Left lung (tissue), 4 donors: ENCODE measurements at regions not wholly inside any gene's neighbourhood (a gene's known extent, or its start where the extent isn't known, plus 50 kb on each side); places are given as distances from the start of the nearest gene placed in this dataset.

ENCODE experiments used
- ATAC-seq: fragments of 200-7000 bp; cut with Tn5 transposase; one replicate; pipeline ENCODE4 v1.9.1; 2020; ENCODE audit warnings: moderate library complexity
- DNase-seq, 4 donors: peaks; one replicate each; pipeline ENCODE4 v3.0.0-alpha.2; 2013 to 2020
- H3K27ac ChIP-seq, 2 donors: fragments of 200-600 bp; sonication (generic) in 1 of 2; one replicate each; pipeline versions ENCODE4 v1.5.0 to v1.8.0; 2020 to 2021
- H3K27me3 ChIP-seq, 2 donors: fragments of 200-600 bp; sonication (generic) in 1 of 2; one replicate each; pipeline versions ENCODE4 v1.5.0 to v1.8.0; 2020 to 2021
- H3K36me3 ChIP-seq, 2 donors: fragments of 200-600 bp; sonication (generic) in 1 of 2; one replicate each; pipeline versions ENCODE4 v1.5.0 to v1.8.0; 2020 to 2021
- H3K4me1 ChIP-seq, 2 donors: fragments of 200-600 bp; one replicate each; pipeline ENCODE4 v1.8.0; 2021
- H3K4me3 ChIP-seq, 2 donors: fragments of 200-600 bp; sonication (generic) in 1 of 2; one replicate each; pipeline versions ENCODE4 v1.5.0 to v1.8.0; 2020 to 2021; ENCODE audit warnings: mild to moderate bottlenecking in 1 of 2
- H3K9me3 ChIP-seq, 2 donors: fragments of 200-600 bp; sonication (generic) in 1 of 2; one replicate each; pipeline versions ENCODE4 v1.5.0 to v1.8.0; 2020 to 2021
- intact Hi-C, 2 donors: fragments of 100-400 bp; cut with DNase I; formaldehyde crosslinking; loops; one replicate each; pipeline versions ENCODE4 v1.11.2 to v1.14.2; 2022
- TF ChIP-seq, protein P1 (sequence below), 2 donors: fragments of 200-600 bp; sonication (generic) in 1 of 2; IDR thresholded peaks; one replicate each; pipeline versions ENCODE4 v1.5.0 to v1.8.0; 2021; ENCODE audit warnings: antibody characterized with exemption in 2 of 2
- donor health status: DM: no; HTN: yes; CAD: no.
- donor health status: DM: no; HTN: no; CAD: no.

GRCh38 chr14:56733396-56733795, 76.9 kb downstream of the OTX2 start:
- Histone ChIP-seq H3K4me1 (no peaks in the 10 kb centered on the region), H3K27me3 (peaks cover 0 to 42% of the 10 kb centered on the region in 2 donors), H3K4me3 (no peak overlapping the region), H3K36me3 (no peaks in the 10 kb centered on the region), H3K9me3 (no peaks in the 10 kb centered on the region), H3K27ac (no peak overlapping the region)
- TF ChIP-seq, protein P1, sequence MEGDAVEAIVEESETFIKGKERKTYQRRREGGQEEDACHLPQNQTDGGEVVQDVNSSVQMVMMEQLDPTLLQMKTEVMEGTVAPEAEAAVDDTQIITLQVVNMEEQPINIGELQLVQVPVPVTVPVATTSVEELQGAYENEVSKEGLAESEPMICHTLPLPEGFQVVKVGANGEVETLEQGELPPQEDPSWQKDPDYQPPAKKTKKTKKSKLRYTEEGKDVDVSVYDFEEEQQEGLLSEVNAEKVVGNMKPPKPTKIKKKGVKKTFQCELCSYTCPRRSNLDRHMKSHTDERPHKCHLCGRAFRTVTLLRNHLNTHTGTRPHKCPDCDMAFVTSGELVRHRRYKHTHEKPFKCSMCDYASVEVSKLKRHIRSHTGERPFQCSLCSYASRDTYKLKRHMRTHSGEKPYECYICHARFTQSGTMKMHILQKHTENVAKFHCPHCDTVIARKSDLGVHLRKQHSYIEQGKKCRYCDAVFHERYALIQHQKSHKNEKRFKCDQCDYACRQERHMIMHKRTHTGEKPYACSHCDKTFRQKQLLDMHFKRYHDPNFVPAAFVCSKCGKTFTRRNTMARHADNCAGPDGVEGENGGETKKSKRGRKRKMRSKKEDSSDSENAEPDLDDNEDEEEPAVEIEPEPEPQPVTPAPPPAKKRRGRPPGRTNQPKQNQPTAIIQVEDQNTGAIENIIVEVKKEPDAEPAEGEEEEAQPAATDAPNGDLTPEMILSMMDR (IDR thresholded peaks at IDR 0.05): no peak
- no peak for DNase-seq
- intact Hi-C loops: no loop called here
- no peak for ATAC-seq

GRCh38 chr14:56731187-56731586, 79.1 kb downstream of the OTX2 start:
- H3K4me1 ChIP-seq: no peaks in the 10 kb centered on the region
- H3K9me3 ChIP-seq: no peaks in the 10 kb centered on the region
- H3K27me3 ChIP-seq: peaks cover 0 to 42% of the 10 kb centered on the region in 2 donors
- H3K4me3 ChIP-seq: no peak overlapping the region
- no peak overlapping the region for H3K27ac ChIP-seq
- ATAC-seq (no peak), DNase-seq (no peak)
- intact Hi-C loops: no loop called here
- TF ChIP-seq, protein P1 (IDR thresholded peaks at IDR 0.05): no peak
- H3K36me3 ChIP-seq: no peaks in the 10 kb centered on the region

DNA sequence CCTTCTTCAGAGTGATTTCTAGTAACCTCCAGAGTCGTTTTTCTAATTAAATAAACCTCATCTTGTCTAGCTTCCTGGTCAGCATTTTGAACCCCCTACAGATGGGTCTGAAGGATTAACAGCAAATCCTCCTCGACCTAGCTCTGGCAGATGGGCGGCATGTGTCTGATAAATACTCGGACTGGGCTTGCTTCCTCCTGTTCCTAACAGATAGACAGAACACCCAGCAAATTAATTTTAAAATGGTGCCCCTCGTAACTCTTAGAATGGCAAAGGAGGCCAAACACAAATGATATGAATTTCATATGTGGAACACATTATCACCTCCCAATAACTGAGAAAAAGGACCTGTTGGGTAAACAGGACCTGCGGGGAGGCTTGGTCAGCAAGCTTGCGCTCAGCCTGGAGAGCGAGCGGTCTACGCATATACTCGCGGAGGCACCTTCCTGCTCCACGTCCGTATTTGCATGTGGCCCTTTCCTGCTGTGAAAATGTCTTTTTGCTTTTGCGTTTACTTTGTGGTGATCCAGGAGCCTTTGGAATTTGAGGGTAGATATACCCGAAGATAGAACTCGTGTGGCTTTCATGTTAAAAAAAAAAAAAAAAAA, 79.6 kb downstream of the OTX2 start:
- H3K27ac ChIP-seq: no peak overlapping the region

DNA sequence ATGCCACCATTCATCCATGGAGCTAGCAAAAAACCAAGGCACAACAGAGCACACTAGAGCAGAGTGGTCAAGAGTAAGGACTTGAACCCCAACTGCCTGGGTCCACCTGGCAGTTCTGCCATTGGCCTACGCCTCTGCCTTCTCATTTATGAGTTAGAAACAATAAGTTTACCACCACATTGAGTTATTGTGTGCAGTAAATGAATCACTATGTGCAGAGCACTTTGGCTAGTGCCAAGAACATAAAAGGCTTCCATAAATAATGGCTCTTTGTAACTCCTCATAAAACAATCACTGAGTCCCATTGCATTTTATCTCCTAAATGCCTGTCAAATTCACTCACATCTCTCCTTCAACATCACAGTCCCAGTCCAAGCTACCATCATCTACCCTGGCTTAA, 86.3 kb downstream of the OTX2 start:
- ATAC-seq (no peak), DNase-seq (no peak)
- H3K36me3 ChIP-seq: no peaks in the 10 kb centered on the region
- TF ChIP-seq, protein P1 (IDR thresholded peaks at IDR 0.05): no peak
- H3K27ac ChIP-seq: no peak overlapping the region
- intact Hi-C loops: no loop called here
- no peaks in the 10 kb centered on the region for H3K9me3 ChIP-seq
- no peak overlapping the region for H3K4me3 ChIP-seq
- H3K4me1 ChIP-seq: no peaks in the 10 kb centered on the region
- H3K27me3 ChIP-seq: peaks cover 0 to under 1% of the 10 kb centered on the region in 2 donors

More for the DNA sequence above, 79.6 kb downstream of the OTX2 start:
- Histone ChIP-seq H3K4me3 (no peak overlapping the region), H3K27me3 (peaks cover 0 to 42% of the 10 kb centered on the region in 2 donors), H3K36me3 (no peaks in the 10 kb centered on the region), H3K4me1 (no peaks in the 10 kb centered on the region), H3K9me3 (no peaks in the 10 kb centered on the region)
- TF ChIP-seq, protein P1 (IDR thresholded peaks at IDR 0.05): no peak
- no peak for DNase-seq
- ATAC-seq: no peak
- intact Hi-C loops: no loop called here

- ATAC-seq: no peak
- Histone ChIP-seq H3K4me3 (no peak overlapping the region), H3K4me1 (no peaks in the 10 kb centered on the region), H3K27me3 (no peaks in the 10 kb centered on the region), H3K27ac (no peak overlapping the region), H3K36me3 (no peaks in the 10 kb centered on the region), H3K9me3 (no peaks in the 10 kb centered on the region)
- TF ChIP-seq, protein P1 (IDR thresholded peaks at IDR 0.05): no peak
- DNase-seq: no peak
- intact Hi-C loops: no loop called here
Measured at GRCh38 chr14:56723418-56723817, 86.9 kb downstream of the OTX2 start.
